Left lobe of liver (tissue), 2 donors: ENCODE measurements at regions not wholly inside any gene's neighbourhood (a gene's known extent, or its start where the extent isn't known, plus 50 kb on each side); places are given as distances from the start of the nearest gene placed in this dataset.
"Not testable (repeated sequence)": the region's sequence is repeated elsewhere in the genome, so short reads cannot be mapped to it uniquely, and the experiment has no call there.

Source experiments
- ATAC-seq: fragments of 200-7000 bp; cut with Tn5 transposase; one replicate; pipeline ENCODE4 v1.9.1; 2020; ENCODE audit warnings: mild to moderate bottlenecking, moderate library complexity
- DNase-seq: peaks from one replicate; pipeline ENCODE4 v3.0.0-alpha.2; 2020; ENCODE audit warnings: low spot score
- donor health status: DM: no; HTN: no; CAD: no; lungs with moderate emphysema.
- donor health status: DM: no; HTN: yes; CAD: no.

- no peak for DNase-seq
- ATAC-seq = no peak
These were observed 324.2 kb upstream of the COBL start for GRCh38 chr7:51640841-51641240.

GRCh38 chr7:51639661-51640334 lies 323.2 kb upstream of the COBL start:
- ATAC-seq (no peak), DNase-seq (no peak)

GRCh38 chr7:51636503-51636902 lies 319.9 kb upstream of the COBL start:
- ATAC-seq (no peak), DNase-seq (no peak)

- no peak for ATAC-seq
- DNase-seq = no peak
These were observed 319.2 kb upstream of the COBL start for GRCh38 chr7:51635775-51636174.

GRCh38 chr7:51634538-51634937 lies 317.9 kb upstream of the COBL start:
- no peak for DNase-seq
- no peak for ATAC-seq

GRCh38 chr7:51634025-51634424 lies 317.4 kb upstream of the COBL start:
- ATAC-seq (no peak), DNase-seq (no peak)

- DNase-seq (no peak), ATAC-seq (no peak)
These were observed 317.0 kb upstream of the COBL start for GRCh38 chr7:51633596-51633995.

GRCh38 chr7:51633006-51633405 lies 316.4 kb upstream of the COBL start:
- DNase-seq (no peak), ATAC-seq (no peak)

GRCh38 chr7:51630933-51631332 lies 314.3 kb upstream of the COBL start:
- DNase-seq (no peak), ATAC-seq (no peak)

- ATAC-seq (no peak), DNase-seq (no peak)
These were observed 312.6 kb upstream of the COBL start for GRCh38 chr7:51629206-51629605.

GRCh38 chr7:51621956-51622355 lies 305.3 kb upstream of the COBL start:
- DNase-seq (no peak), ATAC-seq (no peak)

- DNase-seq (no peak), ATAC-seq (no peak)
These were observed 304.1 kb upstream of the COBL start for GRCh38 chr7:51620706-51621105.

- DNase-seq (no peak), ATAC-seq (no peak)
These were observed 303.3 kb upstream of the COBL start for GRCh38 chr7:51619880-51620279.

GRCh38 chr7:51617686-51618085 lies 301.1 kb upstream of the COBL start:
- DNase-seq = no peak
- ATAC-seq = no peak

GRCh38 chr7:51613911-51614357 lies 297.3 kb upstream of the COBL start:
- DNase-seq (no peak), ATAC-seq (no peak)

- ATAC-seq (no peak), DNase-seq (no peak)
These were observed 295.3 kb upstream of the COBL start for GRCh38 chr7:51611937-51612336.

GRCh38 chr7:51607447-51607846 lies 290.8 kb upstream of the COBL start:
- DNase-seq = no peak
- ATAC-seq = no peak

GRCh38 chr7:51606601-51607154 lies 290.1 kb upstream of the COBL start:
- no peak for DNase-seq
- no peak for ATAC-seq

- DNase-seq = no peak
- no peak for ATAC-seq
These were observed 285.8 kb upstream of the COBL start for GRCh38 chr7:51602376-51602775.

GRCh38 chr7:51601461-51601860 lies 284.9 kb upstream of the COBL start:
- DNase-seq (no peak), ATAC-seq (no peak)

GRCh38 chr7:51599935-51600334 lies 283.3 kb upstream of the COBL start:
- ATAC-seq = not testable (repeated sequence)

GRCh38 chr7:51593628-51594027 lies 277.0 kb upstream of the COBL start:
- DNase-seq = no peak
- no peak for ATAC-seq

More at GRCh38 chr7:51599935-51600334, 283.3 kb upstream of the COBL start:
- not testable (repeated sequence) for DNase-seq
